ENCODE measurements at regions not wholly inside any gene's neighbourhood (a gene's known extent, or its start where the extent isn't known, plus 50 kb on each side); places are given as distances from the start of the nearest gene placed in this dataset.

- TF ChIP-seq EZH2 (IDR thresholded peaks at IDR 0.05; ENCODE audit: borderline replicate concordance, low read length) (no peak), CTCF (IDR thresholded peaks at IDR 0.05; ENCODE audit: low read length) (no peak)
Observed at GRCh38 chr13:72100339-72100738, 233.3 kb upstream of the DACH1 start.

Measured in OCI-LY1 (cell line).